IPS DF 4.7 (cell line): ENCODE measurements at regions not wholly inside any gene's neighbourhood (a gene's known extent, or its start where the extent isn't known, plus 50 kb on each side); places are given as distances from the start of the nearest gene placed in this dataset.
A peak's percentile ranks its signal among the peaks of the same experiment; 100 is the strongest.

Source experiments
- DNase-seq: peaks from one replicate; pipeline ENCODE4 v3.0.0-alpha.2; 2013; ENCODE audit warnings: low spot score; ENCODE audit errors: extremely low read depth

GRCh38 chr11:32200136-32200847, 109.4 kb downstream of the RCN1 start:
- DNase-seq: no peak

- DNase-seq: no peak
These were observed 113.9 kb downstream of the RCN1 start for GRCh38 chr11:32204751-32205150.

GRCh38 chr11:32210556-32210955, 119.7 kb downstream of the RCN1 start:
- DNase-seq: no peak

GRCh38 chr11:32213223-32213622, 122.3 kb downstream of the RCN1 start:
- no peak for DNase-seq

GRCh38 chr11:32215157-32215556, 124.3 kb downstream of the RCN1 start:
- no peak for DNase-seq

- DNase-seq: no peak
These were observed 125.9 kb downstream of the RCN1 start for GRCh38 chr11:32216749-32217148.

GRCh38 chr11:32219320-32219719, 128.4 kb downstream of the RCN1 start:
- no peak for DNase-seq

GRCh38 chr11:32221476-32222032, 130.7 kb downstream of the RCN1 start:
- DNase-seq: no peak

GRCh38 chr11:32224580-32224979, 133.7 kb downstream of the RCN1 start:
- peak; percentile 19 for DNase-seq

GRCh38 chr11:32225571-32226285, 134.9 kb downstream of the RCN1 start:
- DNase-seq: no peak

GRCh38 chr11:32226480-32226879, 135.6 kb downstream of the RCN1 start:
- DNase-seq: no peak

- DNase-seq: no peak
These were observed 138.8 kb downstream of the RCN1 start for GRCh38 chr11:32229576-32230240.

- DNase-seq: peak; percentile 30
These were observed 141.1 kb downstream of the RCN1 start for GRCh38 chr11:32231909-32232493.

GRCh38 chr11:32232516-32232915, 141.6 kb downstream of the RCN1 start:
- DNase-seq: no peak

- no peak for DNase-seq
These were observed 142.4 kb downstream of the RCN1 start for GRCh38 chr11:32233276-32233675.

GRCh38 chr11:32233928-32234327, 143.1 kb downstream of the RCN1 start:
- DNase-seq: no peak

GRCh38 chr11:32244453-32244852, 153.6 kb downstream of the RCN1 start:
- DNase-seq: no peak

GRCh38 chr11:32253706-32254105, 162.8 kb downstream of the RCN1 start:
- no peak for DNase-seq

GRCh38 chr11:32255841-32256240, 165.0 kb downstream of the RCN1 start:
- DNase-seq: no peak

- no peak for DNase-seq
These were observed 165.6 kb downstream of the RCN1 start for GRCh38 chr11:32256466-32256865.

- no peak for DNase-seq
These were observed 168.8 kb downstream of the RCN1 start for GRCh38 chr11:32259641-32260081.

- DNase-seq: no peak
These were observed 171.5 kb downstream of the RCN1 start for GRCh38 chr11:32262367-32262766.
